Activated CD8-positive, alpha-beta memory T cell treated with anti-CD3 and anti-CD28 coated beads, Interleukin-2, amount 50 U/mL, for 48 hours (primary cell): ENCODE measurements at regions not wholly inside any gene's neighbourhood (a gene's known extent, or its start where the extent isn't known, plus 50 kb on each side); places are given as distances from the start of the nearest gene placed in this dataset.

Experiments used
- DNase-seq: peaks from one replicate; pipeline ENCODE4 v3.0.0-alpha.2; 2020

- DNase-seq = no peak
Measured at GRCh38 chr10:57776688-57777432, 490.8 kb downstream of the IPMK start.

GRCh38 chr10:57775250-57775649 is 492.4 kb downstream of the IPMK start:
- no peak for DNase-seq

- DNase-seq = no peak
Measured at GRCh38 chr10:57769298-57769697, 498.4 kb downstream of the IPMK start.

- DNase-seq = no peak
Measured at GRCh38 chr10:57759777-57760176, 507.9 kb downstream of the IPMK start.

- no peak for DNase-seq
Measured at GRCh38 chr10:57754803-57755202, 512.9 kb downstream of the IPMK start.

- DNase-seq = no peak
Measured at GRCh38 chr10:57743711-57744110, 524.0 kb downstream of the IPMK start.

DNA sequence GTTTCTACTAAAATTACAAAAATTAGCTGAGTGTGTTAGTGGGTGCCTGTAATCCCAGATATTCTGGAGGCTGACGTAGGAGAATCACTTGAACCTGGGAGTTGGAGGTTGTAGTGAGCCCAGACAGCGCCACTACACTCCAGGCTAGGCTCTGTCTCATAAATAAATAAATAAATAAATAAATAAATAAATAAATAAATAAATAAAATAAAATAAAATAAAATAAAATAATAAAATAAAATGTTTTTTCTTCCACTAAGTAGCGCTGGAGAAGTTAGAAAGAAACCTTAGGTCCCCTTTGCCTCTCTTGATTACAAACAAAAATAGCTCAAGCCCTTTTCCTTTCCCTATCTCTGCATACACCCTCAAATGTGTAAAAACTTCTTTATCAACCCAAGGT is 525.9 kb downstream of the IPMK start:
- DNase-seq = no peak

GRCh38 chr10:57723305-57723704 is 544.4 kb downstream of the IPMK start:
- DNase-seq = no peak

- DNase-seq = no peak
Measured at GRCh38 chr10:57716884-57717283, 550.8 kb downstream of the IPMK start.

GRCh38 chr10:57715233-57715632 is 552.5 kb downstream of the IPMK start:
- no peak for DNase-seq

DNA sequence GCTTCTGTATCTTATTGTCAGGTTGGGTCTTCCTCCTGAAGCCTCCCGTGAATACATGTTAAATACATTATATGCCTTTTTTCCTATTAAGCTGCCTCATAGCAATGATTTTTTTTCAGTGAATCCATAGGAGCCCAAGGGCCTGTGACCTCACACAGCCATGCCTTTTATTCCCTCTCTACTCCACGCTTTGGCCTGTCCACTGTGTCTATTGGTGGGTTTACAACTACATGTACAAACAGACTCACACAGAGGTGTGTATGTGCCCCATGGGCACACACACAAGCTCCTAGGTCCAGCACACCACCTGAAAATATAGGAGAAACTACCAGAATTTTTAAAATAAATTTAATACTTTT is 560.4 kb downstream of the IPMK start:
- DNase-seq = no peak

DNA sequence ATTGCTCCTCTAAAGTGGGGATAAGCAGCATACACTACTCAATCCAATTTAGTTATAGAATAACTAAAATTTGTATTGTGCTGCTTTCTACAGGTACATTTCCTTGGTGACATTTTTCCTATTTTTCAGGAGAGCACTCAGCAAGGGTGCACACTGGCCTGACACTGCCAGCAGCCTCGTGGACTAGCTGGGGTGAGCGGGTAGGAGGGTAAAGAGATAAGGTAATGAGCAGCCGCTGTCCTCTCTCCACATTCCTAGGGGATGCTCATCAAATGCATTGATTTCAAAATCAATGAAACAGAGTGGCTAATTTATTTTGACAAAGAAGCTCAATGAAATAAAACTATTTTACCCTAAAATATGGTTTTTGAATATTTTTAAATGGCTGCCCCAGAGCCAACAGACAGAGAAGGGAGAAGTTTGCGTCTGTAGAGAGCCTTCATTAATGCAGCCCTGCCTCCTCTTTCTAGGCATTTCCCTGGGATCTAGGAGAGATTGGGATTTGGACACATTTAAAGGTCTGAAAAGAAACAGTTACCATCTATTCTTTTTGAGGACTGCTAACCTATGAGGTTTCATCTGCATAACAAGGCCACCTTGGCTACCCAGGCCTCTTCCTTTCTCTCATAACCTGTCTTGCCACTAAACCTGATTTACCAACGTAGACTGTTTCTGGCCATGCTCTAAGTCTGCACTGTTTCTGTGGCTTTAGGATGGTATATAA is 561.0 kb downstream of the IPMK start:
- no peak for DNase-seq

- no peak for DNase-seq
Measured at GRCh38 chr10:57706016-57706415, 561.7 kb downstream of the IPMK start.

GRCh38 chr10:57699944-57700343 is 567.8 kb downstream of the IPMK start:
- DNase-seq = no peak

DNA sequence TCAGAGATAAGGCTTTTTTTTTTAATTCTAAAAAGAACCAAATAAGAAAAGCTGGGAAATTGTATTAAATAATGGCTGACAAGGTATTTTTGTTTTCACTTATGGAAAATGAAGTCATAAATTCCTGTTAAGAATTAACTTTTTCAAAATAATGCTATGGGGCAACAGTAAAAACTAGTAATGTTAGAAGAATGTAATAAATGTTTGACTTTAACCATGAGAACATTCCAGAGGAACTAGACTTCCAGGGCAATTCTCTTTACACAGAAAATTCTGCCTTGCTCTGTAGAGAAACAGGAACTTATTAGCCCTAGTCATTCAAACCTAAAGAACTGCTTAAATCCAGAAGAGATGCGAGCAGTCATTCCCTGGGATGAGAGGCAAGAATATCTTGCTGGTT is 571.1 kb downstream of the IPMK start:
- DNase-seq = no peak

GRCh38 chr10:57694956-57695608 is 572.6 kb downstream of the IPMK start:
- DNase-seq = no peak

DNA sequence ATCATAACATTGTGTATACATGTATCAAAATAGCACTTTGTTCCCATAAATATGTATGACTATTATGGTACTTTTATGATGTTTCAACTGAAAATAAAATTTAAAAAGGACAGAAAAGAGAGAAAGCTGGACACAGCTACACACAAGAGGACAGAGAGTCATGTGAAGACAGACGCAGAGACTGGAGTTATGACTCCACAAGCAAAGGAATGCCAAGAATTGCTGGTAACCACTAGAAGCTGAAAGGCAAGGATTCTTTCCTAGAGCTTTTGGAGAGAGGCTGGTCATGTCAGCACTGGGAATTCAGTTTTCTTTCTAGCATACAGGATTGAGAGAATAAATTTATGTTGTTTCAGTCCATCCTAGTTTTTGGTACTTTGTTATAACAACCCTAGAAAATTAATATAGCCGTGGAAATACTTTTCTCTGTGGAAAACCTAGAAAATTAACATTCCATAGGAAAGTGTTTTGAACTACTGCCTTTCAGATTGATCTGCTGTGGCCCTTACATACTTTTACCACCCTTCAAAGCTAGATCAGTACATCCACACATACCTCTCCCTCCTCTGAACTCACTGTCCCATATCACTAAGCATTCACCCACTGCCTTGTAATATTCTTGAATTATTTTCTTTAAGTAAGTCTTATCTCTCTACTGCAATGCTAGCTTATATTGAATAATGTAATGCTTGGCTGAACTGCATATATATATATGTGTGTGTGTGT is 575.3 kb downstream of the IPMK start:
- DNase-seq = no peak

- DNase-seq = no peak
Measured at GRCh38 chr10:57689596-57690297, 577.9 kb downstream of the IPMK start.

- DNase-seq = no peak
Measured at GRCh38 chr10:57679916-57680315, 587.8 kb downstream of the IPMK start.

GRCh38 chr10:57675125-57675524 is 592.6 kb downstream of the IPMK start:
- DNase-seq = no peak

DNA sequence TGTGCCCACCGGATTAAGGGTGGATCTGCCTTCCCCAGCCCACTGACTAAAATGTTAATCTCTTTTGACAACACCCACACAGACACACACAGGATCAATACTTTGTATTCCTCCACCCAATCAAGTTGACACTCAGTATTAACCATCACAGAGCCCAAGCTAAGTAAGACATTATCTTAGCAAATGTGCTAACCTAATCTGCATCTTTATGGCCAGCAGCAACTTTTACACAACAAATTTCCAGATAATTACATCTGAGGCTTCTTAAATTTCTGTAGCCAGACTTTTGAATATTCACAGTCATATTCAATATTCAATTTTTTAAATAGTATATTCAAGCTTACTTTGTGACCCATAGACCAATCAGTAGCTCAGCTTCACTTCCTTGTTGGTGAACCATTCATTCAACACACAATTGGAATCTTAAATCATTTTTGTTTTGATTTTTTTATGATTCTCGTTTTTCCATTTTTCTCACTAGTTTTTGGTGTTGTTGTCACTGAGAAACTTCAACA is 594.2 kb downstream of the IPMK start:
- DNase-seq = no peak

DNA sequence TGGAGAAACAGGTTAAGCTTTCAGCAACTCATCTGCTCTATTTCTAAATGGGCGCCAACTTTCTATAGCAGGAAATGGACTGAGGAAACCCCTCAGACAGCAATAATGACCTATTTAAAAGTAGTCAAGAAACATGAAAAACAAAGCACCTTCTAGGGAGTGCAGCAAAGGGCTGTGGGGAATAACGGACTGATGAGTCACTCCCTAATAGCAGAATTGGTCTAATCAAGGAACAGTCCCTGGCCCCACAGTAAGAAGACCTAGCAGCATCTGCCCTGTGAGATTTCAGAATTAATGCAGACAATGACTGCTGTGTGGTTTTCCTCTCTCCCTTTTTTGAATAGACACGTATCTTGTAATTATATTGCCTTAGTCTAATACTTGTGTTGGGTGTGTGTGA is 602.9 kb downstream of the IPMK start:
- no peak for DNase-seq

DNA sequence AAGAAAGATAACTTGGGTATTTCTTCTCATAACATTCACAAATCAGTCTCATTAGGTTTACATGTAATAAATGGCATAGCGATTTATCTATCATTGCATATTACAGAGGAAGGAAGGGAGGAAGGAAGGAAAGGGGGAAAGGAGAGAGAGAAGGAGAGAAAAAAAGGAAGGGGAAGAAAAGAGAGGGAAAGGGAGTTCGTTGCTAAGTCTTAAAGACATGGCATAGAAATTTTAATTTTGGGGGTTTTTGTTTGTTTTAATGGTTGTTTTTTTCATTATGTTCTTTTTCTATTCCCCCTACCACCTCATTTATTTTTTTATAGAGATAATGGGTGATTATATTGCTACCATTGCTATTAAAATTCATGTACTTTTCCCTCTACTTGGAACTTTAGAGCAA is 604.3 kb downstream of the IPMK start:
- no peak for DNase-seq
